ENCODE measurements at regions not wholly inside any gene's neighbourhood (a gene's known extent, or its start where the extent isn't known, plus 50 kb on each side); places are given as distances from the start of the nearest gene placed in this dataset.

DNA sequence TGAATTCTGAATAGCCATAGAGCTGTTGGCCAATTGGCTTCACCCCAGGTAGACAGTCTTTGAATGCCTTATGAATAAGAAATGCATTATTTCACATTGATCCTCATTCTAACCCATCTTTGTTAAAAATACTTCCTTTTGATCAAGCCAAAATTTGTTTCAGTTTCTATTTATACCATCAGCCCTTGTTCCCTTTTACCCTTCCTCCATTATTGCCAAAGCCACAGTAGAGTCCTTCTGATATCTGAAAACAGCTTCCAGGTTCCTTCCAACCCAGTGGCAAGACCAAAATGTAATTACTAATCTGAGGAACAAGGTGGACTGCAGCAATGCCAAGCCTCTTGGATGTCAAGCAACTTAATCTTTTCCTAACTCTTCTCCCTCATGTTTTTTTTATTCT, 458.8 kb downstream of the BUD13 start:
- intact Hi-C loops (cut with DNase I), result no loop called here
- H3K4me3 ChIP-seq, result no peak overlapping the region
- no peaks in the 10 kb centered on the region for H3K4me1 ChIP-seq
- no peak for ATAC-seq
- H3K36me3 ChIP-seq (ENCODE audit: insufficient read depth in 1 of 2, low read depth in 1 of 2), result no peaks in the 10 kb centered on the region
- H3K27ac ChIP-seq, result no peak overlapping the region
- no peaks in the 10 kb centered on the region for H3K9me3 ChIP-seq
- TF ChIP-seq CTCF (IDR thresholded peaks at IDR 0.05), result no peak
- DNase-seq, result no peak
- H3K27me3 ChIP-seq (ENCODE audit: insufficient read depth in 3 of 3, low read length in 2 of 3), result peaks cover 0 to 15% (median 2%) of the 10 kb centered on the region in 3 donors

GRCh38 chr11:116312570-116313391, 460.0 kb downstream of the BUD13 start:
- DNase-seq (peak; percentile 67 to 82), ATAC-seq (peak in 2 of 4 donors; percentile 54 to 56)
- Histone ChIP-seq H3K36me3 (ENCODE audit: insufficient read depth in 1 of 2, low read depth in 1 of 2) (no peaks in the 10 kb centered on the region), H3K27me3 (ENCODE audit: insufficient read depth in 3 of 3, low read length in 2 of 3) (peaks cover 0 to 20% (median 0%) of the 10 kb centered on the region in 3 donors), H3K27ac (no peak overlapping the region), H3K4me1 (no peaks in the 10 kb centered on the region), H3K9me3 (no peaks in the 10 kb centered on the region), H3K4me3 (no peak overlapping the region)
- TF ChIP-seq CTCF (IDR thresholded peaks at IDR 0.05), result no peak
- intact Hi-C loops (cut with DNase I), result no loop called here
- 16 to 20% (median 17%) methylated on average over 15 of the region's 15 CpGs for WGBS, 3 donors

- TF ChIP-seq CTCF (IDR thresholded peaks at IDR 0.05), result no peak
- 60 to 76% (median 75%) methylated on average over 3 of the region's 3 CpGs for WGBS, 3 donors
- no peak for DNase-seq
These were observed 461.6 kb downstream of the BUD13 start for GRCh38 chr11:116311206-116311605.

GRCh38 chr11:116310698-116311097, 462.1 kb downstream of the BUD13 start:
- 75 to 86% (median 85%) methylated on average over 6 of the region's 6 CpGs for WGBS, 3 donors
- no peaks in the 10 kb centered on the region for H3K9me3 ChIP-seq
- H3K4me3 ChIP-seq, result no peak overlapping the region
- intact Hi-C loops (cut with DNase I), result no loop called here
- H3K27ac ChIP-seq, result no peak overlapping the region
- ATAC-seq, result no peak
- no peak for DNase-seq
- TF ChIP-seq CTCF (IDR thresholded peaks at IDR 0.05), result no peak
- no peaks in the 10 kb centered on the region for H3K36me3 ChIP-seq (ENCODE audit: insufficient read depth in 1 of 2, low read depth in 1 of 2)
- peaks cover 0 to 23% (median 0%) of the 10 kb centered on the region in 3 donors for H3K27me3 ChIP-seq (ENCODE audit: insufficient read depth in 3 of 3, low read length in 2 of 3)
- no peaks in the 10 kb centered on the region for H3K4me1 ChIP-seq

More at GRCh38 chr11:116311206-116311605, 461.6 kb downstream of the BUD13 start:
- H3K36me3 ChIP-seq (ENCODE audit: insufficient read depth in 1 of 2, low read depth in 1 of 2), result no peaks in the 10 kb centered on the region
- H3K4me1 ChIP-seq, result no peaks in the 10 kb centered on the region
- H3K27ac ChIP-seq, result no peak overlapping the region
- intact Hi-C loops (cut with DNase I), result no loop called here
- no peak for ATAC-seq
- H3K27me3 ChIP-seq (ENCODE audit: insufficient read depth in 3 of 3, low read length in 2 of 3), result peaks cover 0 to 23% (median 0%) of the 10 kb centered on the region in 3 donors
- no peaks in the 10 kb centered on the region for H3K9me3 ChIP-seq
- H3K4me3 ChIP-seq, result no peak overlapping the region
